ENCODE measurements at regions not wholly inside any gene's neighbourhood (a gene's known extent, or its start where the extent isn't known, plus 50 kb on each side); places are given as distances from the start of the nearest gene placed in this dataset.

DNA sequence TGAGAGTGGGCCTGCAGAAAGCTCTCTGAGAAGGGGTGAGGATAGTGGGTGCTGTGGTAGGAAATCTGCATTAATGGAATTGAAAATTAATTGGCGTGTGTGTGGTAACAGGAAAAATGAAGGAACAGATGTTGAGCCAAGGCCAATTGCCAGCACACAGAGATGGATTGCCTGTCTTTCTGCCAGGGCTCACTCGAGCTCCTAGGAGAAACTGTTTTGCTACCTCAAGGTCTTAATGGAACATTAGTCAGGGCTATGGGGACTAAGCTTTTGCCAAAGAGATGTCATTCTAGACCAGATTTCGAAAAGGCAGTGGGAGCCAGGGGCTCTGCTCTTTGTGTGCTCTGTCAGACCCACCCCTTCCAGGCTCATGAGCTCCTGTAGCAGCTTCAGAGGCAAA, 124.0 kb upstream of the EFNA5 start:
- no peaks in the 10 kb centered on the region for H3K36me3 ChIP-seq (ENCODE audit: control insufficient read depth in 2 of 2, insufficient read depth in 2 of 2, low read length in 1 of 2)
- no peak overlapping the region for H3K4me3 ChIP-seq (ENCODE audit: low read length in 2 of 2)
- 93% methylated on average over 3 of the region's 3 CpGs for WGBS
- no peaks in the 10 kb centered on the region for H3K9me3 ChIP-seq (ENCODE audit: control insufficient read depth in 2 of 2, insufficient read depth in 1 of 2, low read length in 1 of 2)
- H3K27ac ChIP-seq (ENCODE audit: low read depth in 1 of 2, low read length in 1 of 2): no peak overlapping the region
- H3K27me3 ChIP-seq (ENCODE audit: control insufficient read depth in 2 of 2, insufficient read depth in 1 of 2, low read length in 1 of 2): no peaks in the 10 kb centered on the region
- H3K4me1 ChIP-seq (ENCODE audit: control insufficient read depth in 2 of 2, insufficient read depth in 2 of 2, low read length in 2 of 2): no peaks in the 10 kb centered on the region
- DNase-seq (ENCODE audit: low read depth in 6 of 9, low spot score in 9 of 9): no peak

DNA sequence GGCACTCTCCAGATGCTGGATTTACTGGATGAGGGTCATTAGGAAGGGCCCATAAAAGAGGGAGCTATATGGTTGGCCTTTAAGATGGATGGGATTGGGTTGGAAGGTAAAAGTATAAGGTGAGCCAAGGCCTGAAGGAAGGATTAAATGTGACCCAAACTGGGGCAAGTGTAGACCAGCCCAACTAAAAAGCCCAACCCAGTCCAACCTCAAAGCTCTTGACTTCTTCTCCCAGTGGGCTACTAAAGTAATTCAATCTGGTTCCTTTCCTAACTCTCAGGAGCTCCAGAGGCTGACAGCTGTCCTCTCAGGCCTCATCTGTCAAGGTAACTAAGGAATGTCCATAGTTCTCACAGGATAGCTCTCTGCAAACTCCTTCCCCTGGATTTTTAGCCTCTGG, 122.2 kb upstream of the EFNA5 start:
- no peaks in the 10 kb centered on the region for H3K4me1 ChIP-seq (ENCODE audit: control insufficient read depth in 2 of 2, insufficient read depth in 2 of 2, low read length in 2 of 2)
- no peak overlapping the region for H3K27ac ChIP-seq (ENCODE audit: low read depth in 1 of 2, low read length in 1 of 2)
- DNase-seq (ENCODE audit: low read depth in 6 of 9, low spot score in 9 of 9): no peak
- H3K36me3 ChIP-seq (ENCODE audit: control insufficient read depth in 2 of 2, insufficient read depth in 2 of 2, low read length in 1 of 2): no peaks in the 10 kb centered on the region
- H3K27me3 ChIP-seq (ENCODE audit: control insufficient read depth in 2 of 2, insufficient read depth in 1 of 2, low read length in 1 of 2): no peaks in the 10 kb centered on the region
- no peak overlapping the region for H3K4me3 ChIP-seq (ENCODE audit: low read length in 2 of 2)
- no peaks in the 10 kb centered on the region for H3K9me3 ChIP-seq (ENCODE audit: control insufficient read depth in 2 of 2, insufficient read depth in 1 of 2, low read length in 1 of 2)

DNA sequence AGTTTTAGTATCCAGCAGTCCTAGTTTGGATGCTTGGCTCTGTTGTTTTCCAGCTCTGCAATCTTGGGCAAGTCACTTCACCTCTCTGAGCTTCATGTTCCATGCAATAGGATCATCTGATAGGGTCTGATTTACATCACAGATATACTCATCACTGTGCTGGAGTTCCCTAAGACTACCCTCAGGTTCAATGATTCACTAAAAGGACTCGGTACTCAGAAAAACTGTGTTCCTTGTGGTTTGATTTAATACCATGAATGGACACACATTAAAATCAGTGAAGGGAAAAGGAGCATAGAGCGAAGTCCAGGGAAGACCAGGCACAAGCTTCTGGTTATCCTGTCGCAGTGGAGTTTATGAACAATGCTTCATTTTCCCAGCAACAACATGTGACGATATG, 119.9 kb upstream of the EFNA5 start:
- DNase-seq (ENCODE audit: low read depth in 6 of 9, low spot score in 9 of 9): no peak
- Histone ChIP-seq H3K4me3 (ENCODE audit: low read length in 2 of 2) (no peak overlapping the region), H3K27ac (ENCODE audit: low read depth in 1 of 2, low read length in 1 of 2) (no peak overlapping the region), H3K27me3 (ENCODE audit: control insufficient read depth in 2 of 2, insufficient read depth in 1 of 2, low read length in 1 of 2) (no peaks in the 10 kb centered on the region), H3K9me3 (ENCODE audit: control insufficient read depth in 2 of 2, insufficient read depth in 1 of 2, low read length in 1 of 2) (no peaks in the 10 kb centered on the region), H3K4me1 (ENCODE audit: control insufficient read depth in 2 of 2, insufficient read depth in 2 of 2, low read length in 2 of 2) (no peaks in the 10 kb centered on the region), H3K36me3 (ENCODE audit: control insufficient read depth in 2 of 2, insufficient read depth in 2 of 2, low read length in 1 of 2) (no peaks in the 10 kb centered on the region)
- 94% methylated on average over 4 of the region's 4 CpGs for WGBS

DNA sequence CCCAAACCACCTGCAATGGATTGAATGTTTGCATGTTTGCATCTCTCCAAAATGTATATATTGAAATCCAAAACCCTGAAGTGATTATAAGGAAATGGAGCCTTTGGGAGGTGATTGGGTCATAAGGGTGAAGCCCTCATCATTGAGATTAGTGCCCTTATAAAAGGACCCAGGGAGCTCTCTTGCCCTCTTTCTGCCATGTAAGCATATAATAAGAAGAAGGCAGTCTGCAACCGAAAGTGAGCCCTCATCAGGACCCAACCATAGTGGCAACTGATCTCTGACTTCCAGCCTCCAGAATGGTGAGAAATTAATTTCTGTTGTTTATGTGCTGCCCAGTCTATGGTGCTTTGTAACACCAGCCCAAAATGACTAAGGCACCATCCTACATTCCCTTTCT, 115.7 kb upstream of the EFNA5 start:
- 96% methylated on average over 1 of the region's 1 CpG for WGBS
- no peaks in the 10 kb centered on the region for H3K9me3 ChIP-seq (ENCODE audit: control insufficient read depth in 2 of 2, insufficient read depth in 1 of 2, low read length in 1 of 2)
- no peak for DNase-seq (ENCODE audit: low read depth in 6 of 9, low spot score in 9 of 9)
- no peaks in the 10 kb centered on the region for H3K27me3 ChIP-seq (ENCODE audit: control insufficient read depth in 2 of 2, insufficient read depth in 1 of 2, low read length in 1 of 2)
- no peaks in the 10 kb centered on the region for H3K36me3 ChIP-seq (ENCODE audit: control insufficient read depth in 2 of 2, insufficient read depth in 2 of 2, low read length in 1 of 2)
- H3K4me1 ChIP-seq (ENCODE audit: control insufficient read depth in 2 of 2, insufficient read depth in 2 of 2, low read length in 2 of 2): no peaks in the 10 kb centered on the region
- H3K27ac ChIP-seq (ENCODE audit: low read depth in 1 of 2, low read length in 1 of 2): no peak overlapping the region
- H3K4me3 ChIP-seq (ENCODE audit: low read length in 2 of 2): no peak overlapping the region

DNA sequence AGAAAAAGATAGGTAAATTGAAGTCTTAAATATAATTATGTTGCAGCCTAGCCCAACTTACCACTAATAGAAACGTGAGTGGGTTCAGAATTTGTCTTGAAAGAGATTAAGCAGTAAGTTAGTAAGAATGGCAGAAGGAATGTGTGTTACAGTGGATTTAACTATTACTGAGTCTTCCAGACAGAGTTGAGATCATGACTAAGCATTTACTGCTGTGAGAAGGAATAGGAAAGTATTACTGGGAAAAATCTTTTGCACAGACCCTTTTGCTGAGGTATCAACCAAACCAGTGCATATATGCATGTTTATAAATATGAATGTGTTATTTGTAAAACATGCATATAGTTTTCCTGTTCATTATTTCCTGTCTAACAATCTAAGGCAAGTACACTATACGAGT, 112.8 kb upstream of the EFNA5 start:
- Histone ChIP-seq H3K36me3 (ENCODE audit: control insufficient read depth in 2 of 2, insufficient read depth in 2 of 2, low read length in 1 of 2) (no peaks in the 10 kb centered on the region), H3K9me3 (ENCODE audit: control insufficient read depth in 2 of 2, insufficient read depth in 1 of 2, low read length in 1 of 2) (no peaks in the 10 kb centered on the region), H3K4me3 (ENCODE audit: low read length in 2 of 2) (no peak overlapping the region), H3K4me1 (ENCODE audit: control insufficient read depth in 2 of 2, insufficient read depth in 2 of 2, low read length in 2 of 2) (no peaks in the 10 kb centered on the region), H3K27me3 (ENCODE audit: control insufficient read depth in 2 of 2, insufficient read depth in 1 of 2, low read length in 1 of 2) (no peaks in the 10 kb centered on the region), H3K27ac (ENCODE audit: low read depth in 1 of 2, low read length in 1 of 2) (no peak overlapping the region)
- no peak for DNase-seq (ENCODE audit: low read depth in 6 of 9, low spot score in 9 of 9)
- 70% methylated on average over 2 of the region's 2 CpGs for WGBS

DNA sequence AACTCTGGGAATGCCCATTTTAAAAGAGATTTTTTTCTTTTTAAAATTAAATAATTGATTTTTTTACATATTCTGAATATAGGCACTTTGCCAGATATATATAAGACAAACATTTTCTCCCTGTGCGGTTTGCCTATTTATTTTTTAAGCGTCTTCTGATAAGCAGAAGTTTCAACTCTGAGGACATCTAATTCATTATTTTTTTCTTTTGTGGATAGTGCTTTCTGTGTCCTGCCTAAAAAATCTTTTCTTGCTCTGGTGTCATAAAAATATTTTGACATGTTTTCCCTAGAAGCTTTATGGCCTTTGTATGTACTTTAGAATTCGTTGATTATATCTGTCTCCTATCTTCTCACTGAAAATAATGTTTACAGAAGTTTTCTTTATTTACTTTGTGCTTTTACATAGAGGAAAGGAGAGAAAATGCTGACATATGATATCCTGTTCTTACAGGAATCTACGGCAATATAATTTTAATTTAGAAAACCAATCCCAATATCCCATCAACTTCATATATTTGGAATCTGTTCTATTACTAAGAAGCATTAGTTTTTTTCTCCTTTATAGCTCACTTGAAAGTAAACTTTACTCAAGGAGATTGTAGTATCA, 111.9 kb upstream of the EFNA5 start:
- WGBS: 84% methylated on average over 4 of the region's 4 CpGs
- H3K27ac ChIP-seq (ENCODE audit: low read depth in 1 of 2, low read length in 1 of 2): no peak overlapping the region

DNA sequence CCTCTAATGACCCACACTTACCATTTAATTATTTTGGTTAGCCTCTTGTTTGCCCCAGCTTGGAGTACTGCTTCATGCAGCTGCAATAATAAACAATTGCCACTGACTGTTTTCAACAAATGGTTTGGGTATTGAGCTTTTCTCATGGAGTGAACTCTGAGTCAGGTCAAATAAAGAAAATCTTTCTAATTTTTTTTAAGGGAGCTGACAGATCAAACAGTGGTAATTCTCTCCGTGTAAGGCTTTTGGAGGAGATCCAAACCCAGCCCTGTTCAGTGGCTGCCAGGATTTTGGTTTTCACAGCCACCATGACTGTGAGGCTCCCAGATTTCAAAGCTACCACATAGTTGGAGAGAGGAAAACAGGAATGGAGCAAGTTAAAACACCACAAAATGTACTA, 110.7 kb upstream of the EFNA5 start:
- H3K9me3 ChIP-seq (ENCODE audit: control insufficient read depth in 2 of 2, insufficient read depth in 1 of 2, low read length in 1 of 2): no peaks in the 10 kb centered on the region
- H3K4me3 ChIP-seq (ENCODE audit: low read length in 2 of 2): no peak overlapping the region
- WGBS: 77% methylated on average over 1 of the region's 1 CpG
- no peak for DNase-seq (ENCODE audit: low read depth in 6 of 9, low spot score in 9 of 9)
- no peaks in the 10 kb centered on the region for H3K36me3 ChIP-seq (ENCODE audit: control insufficient read depth in 2 of 2, insufficient read depth in 2 of 2, low read length in 1 of 2)
- H3K4me1 ChIP-seq (ENCODE audit: control insufficient read depth in 2 of 2, insufficient read depth in 2 of 2, low read length in 2 of 2): no peaks in the 10 kb centered on the region
- H3K27ac ChIP-seq (ENCODE audit: low read depth in 1 of 2, low read length in 1 of 2): no peak overlapping the region
- H3K27me3 ChIP-seq (ENCODE audit: control insufficient read depth in 2 of 2, insufficient read depth in 1 of 2, low read length in 1 of 2): no peaks in the 10 kb centered on the region

More for the DNA sequence above, 111.9 kb upstream of the EFNA5 start:
- DNase-seq (ENCODE audit: low read depth in 6 of 9, low spot score in 9 of 9): no peak
- H3K27me3 ChIP-seq (ENCODE audit: control insufficient read depth in 2 of 2, insufficient read depth in 1 of 2, low read length in 1 of 2): no peaks in the 10 kb centered on the region
- no peak overlapping the region for H3K4me3 ChIP-seq (ENCODE audit: low read length in 2 of 2)
- no peaks in the 10 kb centered on the region for H3K9me3 ChIP-seq (ENCODE audit: control insufficient read depth in 2 of 2, insufficient read depth in 1 of 2, low read length in 1 of 2)
- H3K4me1 ChIP-seq (ENCODE audit: control insufficient read depth in 2 of 2, insufficient read depth in 2 of 2, low read length in 2 of 2): no peaks in the 10 kb centered on the region
- no peaks in the 10 kb centered on the region for H3K36me3 ChIP-seq (ENCODE audit: control insufficient read depth in 2 of 2, insufficient read depth in 2 of 2, low read length in 1 of 2)

DNA sequence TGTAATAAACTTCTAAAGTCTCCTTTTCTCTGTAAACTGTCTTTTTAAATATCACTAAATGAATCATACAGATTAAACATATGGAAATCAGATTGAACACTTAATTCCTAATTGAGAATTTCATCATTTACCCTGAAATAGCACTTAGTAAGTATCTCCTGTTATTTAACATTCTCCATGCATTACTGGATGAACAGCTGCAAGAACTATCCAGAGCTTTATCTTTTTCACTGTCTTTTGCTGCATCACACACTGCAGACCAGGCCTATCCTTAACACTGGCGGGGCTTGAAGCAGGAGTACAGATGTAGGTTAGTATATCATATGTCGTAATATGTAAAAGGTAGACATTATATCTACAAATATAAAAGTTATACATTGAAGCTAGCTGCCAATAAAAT, 108.7 kb upstream of the EFNA5 start:
- Histone ChIP-seq H3K27ac (ENCODE audit: low read depth in 1 of 2, low read length in 1 of 2) (no peak overlapping the region), H3K36me3 (ENCODE audit: control insufficient read depth in 2 of 2, insufficient read depth in 2 of 2, low read length in 1 of 2) (no peaks in the 10 kb centered on the region), H3K4me3 (ENCODE audit: low read length in 2 of 2) (no peak overlapping the region), H3K27me3 (ENCODE audit: control insufficient read depth in 2 of 2, insufficient read depth in 1 of 2, low read length in 1 of 2) (no peaks in the 10 kb centered on the region), H3K4me1 (ENCODE audit: control insufficient read depth in 2 of 2, insufficient read depth in 2 of 2, low read length in 2 of 2) (no peaks in the 10 kb centered on the region), H3K9me3 (ENCODE audit: control insufficient read depth in 2 of 2, insufficient read depth in 1 of 2, low read length in 1 of 2) (no peaks in the 10 kb centered on the region)
- WGBS: 96% methylated on average over 2 of the region's 2 CpGs
- DNase-seq (ENCODE audit: low read depth in 6 of 9, low spot score in 9 of 9): no peak

DNA sequence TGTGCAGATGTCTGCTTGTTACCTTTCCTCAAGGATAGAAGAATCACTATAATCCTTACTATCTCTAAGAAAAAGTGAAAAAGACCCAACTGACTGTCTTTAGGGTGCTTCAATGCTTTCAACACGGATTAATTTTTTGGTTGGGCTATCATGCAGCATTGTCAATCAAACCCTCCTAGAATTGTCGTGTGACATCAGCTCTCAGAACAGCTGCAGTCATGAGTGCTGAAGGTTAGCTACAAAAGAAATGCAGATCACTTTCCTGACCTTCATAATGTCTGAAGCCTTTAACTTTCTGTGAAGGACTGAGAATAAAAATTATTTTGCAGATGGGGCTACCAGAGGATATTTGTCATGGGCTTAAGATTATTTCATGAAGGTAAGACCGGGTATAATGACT, 107.9 kb upstream of the EFNA5 start:
- no peak overlapping the region for H3K4me3 ChIP-seq (ENCODE audit: low read length in 2 of 2)
- no peak overlapping the region for H3K27ac ChIP-seq (ENCODE audit: low read depth in 1 of 2, low read length in 1 of 2)
- 88% methylated on average over 3 of the region's 3 CpGs for WGBS
- DNase-seq (ENCODE audit: low read depth in 6 of 9, low spot score in 9 of 9): no peak
- H3K36me3 ChIP-seq (ENCODE audit: control insufficient read depth in 2 of 2, insufficient read depth in 2 of 2, low read length in 1 of 2): no peaks in the 10 kb centered on the region
- H3K27me3 ChIP-seq (ENCODE audit: control insufficient read depth in 2 of 2, insufficient read depth in 1 of 2, low read length in 1 of 2): no peaks in the 10 kb centered on the region
- H3K4me1 ChIP-seq (ENCODE audit: control insufficient read depth in 2 of 2, insufficient read depth in 2 of 2, low read length in 2 of 2): no peaks in the 10 kb centered on the region
- H3K9me3 ChIP-seq (ENCODE audit: control insufficient read depth in 2 of 2, insufficient read depth in 1 of 2, low read length in 1 of 2): no peaks in the 10 kb centered on the region

Data from thymus (tissue), 11 donors.